ENCODE measurements at regions not wholly inside any gene's neighbourhood (a gene's known extent, or its start where the extent isn't known, plus 50 kb on each side); places are given as distances from the start of the nearest gene placed in this dataset.

GRCh38 chr6:22129751-22130150, 167.1 kb downstream of the PRL start:
- ChIA-PET CTCF (no interaction called here), POLR2A (no interaction called here)
- FAIRE-seq = no peak
- 91% methylated on average over 3 of the region's 3 CpGs for WGBS (ENCODE audit: missing lambda C conversion rate)
- TF ChIP-seq POLR2A (IDR thresholded peaks at IDR 0.05; ENCODE audit: low read length) = no peak
- TF ChIP-seq KDM5A (IDR thresholded peaks at IDR 0.05) = no peak
- TF ChIP-seq TFCP2L1 (CRISPR knock-in tag; IDR thresholded peaks at IDR 0.05) = no peak
- no peak for TF ChIP-seq JUNB (IDR thresholded peaks at IDR 0.05)
- TF ChIP-seq POLR2AphosphoS2 (conservative IDR thresholded peaks at IDR 0.05; ENCODE audit: low read length) = no peak
- no peak for TF ChIP-seq ZNF302 (CRISPR knock-in tag; IDR thresholded peaks at IDR 0.05)
- TF ChIP-seq EP300 (IDR thresholded peaks at IDR 0.05) = no peak
- no peak for TF ChIP-seq TP53 (CRISPR knock-in tag; IDR thresholded peaks at IDR 0.05)
- no peak for TF ChIP-seq FOXS1 (CRISPR knock-in tag; IDR thresholded peaks at IDR 0.05)
- TF ChIP-seq RCOR1 (IDR thresholded peaks at IDR 0.05; ENCODE audit: low read depth, low read length) = no peak
- TF ChIP-seq, protein P1, sequence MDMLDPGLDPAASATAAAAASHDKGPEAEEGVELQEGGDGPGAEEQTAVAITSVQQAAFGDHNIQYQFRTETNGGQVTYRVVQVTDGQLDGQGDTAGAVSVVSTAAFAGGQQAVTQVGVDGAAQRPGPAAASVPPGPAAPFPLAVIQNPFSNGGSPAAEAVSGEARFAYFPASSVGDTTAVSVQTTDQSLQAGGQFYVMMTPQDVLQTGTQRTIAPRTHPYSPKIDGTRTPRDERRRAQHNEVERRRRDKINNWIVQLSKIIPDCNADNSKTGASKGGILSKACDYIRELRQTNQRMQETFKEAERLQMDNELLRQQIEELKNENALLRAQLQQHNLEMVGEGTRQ (IDR thresholded peaks at IDR 0.05) = no peak
- Histone ChIP-seq H3K4me1 (no peaks in the 10 kb centered on the region), H3K4me3 (no peak overlapping the region), H3K27ac (no peak overlapping the region), H3K9me3 (peaks cover 13% of the 10 kb centered on the region; the same call in 2 of the 3 replicates), H3K4me2 (no peak overlapping the region)
- ATAC-seq = no peak
- no peak for DNase-seq (ENCODE audit: low read depth in 1 of 2, low spot score in 1 of 2)

DNA sequence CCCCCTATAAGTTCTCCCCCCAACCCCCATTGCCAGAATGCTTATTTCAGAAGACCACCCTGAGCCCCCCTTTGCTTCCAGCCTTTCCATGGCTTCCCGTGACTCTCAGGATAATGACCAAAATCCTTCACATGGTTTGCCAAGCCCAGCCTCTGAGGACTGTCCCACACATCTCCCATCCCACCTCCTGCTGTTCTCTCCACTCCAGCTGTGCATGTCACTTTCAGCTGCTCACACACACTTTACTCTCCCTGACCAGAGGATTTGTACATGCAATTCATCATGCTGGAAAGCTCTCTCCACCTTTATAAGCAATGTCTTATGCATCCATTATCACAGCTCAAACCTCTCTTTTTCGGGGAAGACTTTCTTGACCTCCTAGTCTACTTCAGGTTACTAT, 164.2 kb downstream of the PRL start:
- no peak for FAIRE-seq

DNA sequence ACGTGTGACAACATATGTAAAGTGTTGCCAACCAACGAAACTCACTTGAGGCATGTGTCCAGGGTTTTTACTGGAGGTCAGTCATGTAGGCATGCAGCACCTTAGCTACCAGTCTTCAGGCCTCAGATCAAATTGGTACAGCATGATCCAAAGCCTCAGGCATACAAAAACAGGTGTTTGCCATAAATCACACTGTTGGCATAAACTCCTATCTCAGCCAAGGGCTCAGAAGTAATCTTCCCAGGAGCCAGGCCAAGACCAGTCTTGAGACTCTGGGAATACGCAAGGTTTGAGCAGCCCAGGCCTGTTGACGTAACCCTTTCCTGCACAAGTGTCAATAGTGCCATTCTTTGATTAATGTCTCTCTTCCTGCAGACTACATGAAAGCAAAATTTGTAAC, 163.5 kb downstream of the PRL start:
- Histone ChIP-seq H3K4me1 (no peaks in the 10 kb centered on the region), H3K4me3 (no peak overlapping the region), H3K9me3 (peaks cover 6% of the 10 kb centered on the region; the same call in 1 of the 3 replicates), H3K4me2 (no peak overlapping the region), H3K27ac (no peak overlapping the region)
- POLR2A ChIA-PET = interaction anchor here (0.5 kb wide), 1 partner anchor 13 kb away, joined by 3 read pairs; no protein-coding TSS in a partner anchor
- CTCF ChIA-PET = interaction anchor here (1.0 to 1.1 kb wide), 2 partner anchors 12 to 118 kb away, joined by 3 read pairs; no protein-coding TSS in a partner anchor
- FAIRE-seq (no peak), DNase-seq (ENCODE audit: low read depth in 1 of 2, low spot score in 1 of 2) (no peak), ATAC-seq (no peak)
- 73% methylated on average over 4 of the region's 4 CpGs for WGBS (ENCODE audit: missing lambda C conversion rate)
- TF ChIP-seq FOSB (CRISPR knock-in tag; IDR thresholded peaks at IDR 0.05) (no peak), JUNB (IDR thresholded peaks at IDR 0.05) (no peak), RAD21 (conservative IDR thresholded peaks at IDR 0.05 in 1 of 2, IDR thresholded peaks at IDR 0.05 in 1 of 2) (no peak), BCL3 (IDR thresholded peaks at IDR 0.05) (no peak), CBX2 (IDR thresholded peaks at IDR 0.05; ENCODE audit: borderline replicate concordance, low read depth) (no peak)
- TF ChIP-seq, protein P2, sequence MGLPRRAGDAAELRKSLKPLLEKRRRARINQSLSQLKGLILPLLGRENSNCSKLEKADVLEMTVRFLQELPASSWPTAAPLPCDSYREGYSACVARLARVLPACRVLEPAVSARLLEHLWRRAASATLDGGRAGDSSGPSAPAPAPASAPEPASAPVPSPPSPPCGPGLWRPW (IDR thresholded peaks at IDR 0.05) = no peak

More for the DNA sequence above, 164.2 kb downstream of the PRL start:
- ChIA-PET CTCF (interaction anchor here (0.7 to 1.1 kb wide), 3 partner anchors 13 to 118 kb away, joined by 3 read pairs; no protein-coding TSS in a partner anchor), POLR2A (interaction anchor here (0.5 kb wide), 1 partner anchor 14 kb away, joined by 3 read pairs; no protein-coding TSS in a partner anchor)
- Histone ChIP-seq H3K4me1 (no peaks in the 10 kb centered on the region), H3K9me3 (peaks cover 6% of the 10 kb centered on the region; the same call in 1 of the 3 replicates), H3K27ac (no peak overlapping the region), H3K4me3 (no peak overlapping the region), H3K4me2 (no peak overlapping the region)
- 69% methylated on average over 2 of the region's 2 CpGs for WGBS (ENCODE audit: missing lambda C conversion rate)
- DNase-seq (ENCODE audit: low read depth in 1 of 2, low spot score in 1 of 2) = no peak
- TF ChIP-seq KDM5A (IDR thresholded peaks at IDR 0.05) = no peak
- no peak for TF ChIP-seq ZC3H11A (IDR thresholded peaks at IDR 0.05)
- no peak for TF ChIP-seq SMC3 (IDR thresholded peaks at IDR 0.05)
- no peak for TF ChIP-seq CHD2 (IDR thresholded peaks at IDR 0.05; ENCODE audit: low read length, partially characterized antibody)
- no peak for TF ChIP-seq RCOR1 (IDR thresholded peaks at IDR 0.05; ENCODE audit: low read depth, low read length)
- no peak for TF ChIP-seq GATA3 (IDR thresholded peaks at IDR 0.05; ENCODE audit: borderline replicate concordance)
- TF ChIP-seq MAFK (IDR thresholded peaks at IDR 0.05; ENCODE audit: partially characterized antibody) = no peak
- TF ChIP-seq REST (IDR thresholded peaks at IDR 0.05) = no peak
- no peak for TF ChIP-seq HDAC2 (IDR thresholded peaks at IDR 0.05)
- ATAC-seq = no peak

Measured in A549 (cell line).